Right forelimb (tissue), 1 donor: ENCODE measurements at regions not wholly inside any gene's neighbourhood (a gene's known extent, or its start where the extent isn't known, plus 50 kb on each side); places are given as distances from the start of the nearest gene placed in this dataset.

Experiments used
- DNase-seq: peaks from one replicate; pipeline ENCODE4 v3.0.0-alpha.2; 2018

DNA sequence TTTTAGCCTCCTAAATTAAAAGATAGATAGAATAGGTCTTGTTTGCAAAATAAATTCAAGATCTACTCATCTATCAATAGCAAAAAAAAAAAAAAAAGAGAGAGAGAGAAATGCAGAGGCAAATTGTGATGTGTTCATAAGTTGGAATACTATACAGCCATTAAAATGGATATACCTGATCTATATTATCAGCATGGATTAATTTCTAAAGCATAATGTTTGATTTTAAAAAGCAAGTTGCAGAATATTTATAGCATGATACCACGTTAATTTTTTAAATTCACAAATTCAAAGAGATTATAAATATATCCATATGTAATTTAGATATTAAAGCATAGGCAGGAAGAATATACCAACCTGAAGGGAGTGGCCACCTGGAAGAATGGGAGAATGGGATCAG, 114.9 kb upstream of the PTPRT start:
- no peak for DNase-seq

DNA sequence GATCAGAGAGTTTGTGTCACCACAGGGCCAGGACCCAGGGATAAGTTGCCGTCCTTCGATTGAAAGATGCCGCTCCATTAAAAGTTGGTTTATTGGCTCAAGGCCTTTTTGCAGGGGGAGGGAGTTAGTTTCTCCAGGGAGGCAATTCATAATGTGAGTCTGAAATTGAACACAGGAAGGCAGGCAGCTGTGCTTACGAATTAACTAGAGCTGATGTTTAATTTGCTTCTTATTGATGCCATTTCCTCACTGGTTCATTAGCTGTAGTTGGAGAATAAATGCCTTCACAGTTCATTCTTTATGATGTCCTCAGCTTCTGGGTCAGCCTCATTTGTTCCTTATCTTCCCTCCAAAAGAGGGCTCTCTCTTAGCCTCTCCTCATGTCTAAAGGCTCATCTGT, 113.2 kb upstream of the PTPRT start:
- no peak for DNase-seq

DNA sequence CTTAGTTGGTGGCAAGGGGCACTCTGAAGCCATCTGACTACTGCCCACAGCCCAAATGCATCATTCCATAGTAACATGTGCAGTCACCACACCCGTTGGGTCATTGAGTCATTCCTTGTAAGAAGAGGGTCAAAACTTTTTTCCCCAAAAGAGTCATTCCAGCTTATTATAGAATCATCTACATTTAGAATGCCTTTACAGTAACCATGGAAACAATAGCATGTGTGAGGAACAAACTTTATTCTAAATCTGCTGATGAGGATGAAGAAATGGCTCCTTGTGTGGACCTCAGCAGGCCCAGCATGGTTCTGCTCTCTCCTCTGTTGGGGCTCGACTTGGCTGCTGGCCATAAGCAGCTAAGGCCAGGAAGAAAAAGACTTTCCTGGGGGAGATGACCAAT, 111.2 kb upstream of the PTPRT start:
- no peak for DNase-seq

DNA sequence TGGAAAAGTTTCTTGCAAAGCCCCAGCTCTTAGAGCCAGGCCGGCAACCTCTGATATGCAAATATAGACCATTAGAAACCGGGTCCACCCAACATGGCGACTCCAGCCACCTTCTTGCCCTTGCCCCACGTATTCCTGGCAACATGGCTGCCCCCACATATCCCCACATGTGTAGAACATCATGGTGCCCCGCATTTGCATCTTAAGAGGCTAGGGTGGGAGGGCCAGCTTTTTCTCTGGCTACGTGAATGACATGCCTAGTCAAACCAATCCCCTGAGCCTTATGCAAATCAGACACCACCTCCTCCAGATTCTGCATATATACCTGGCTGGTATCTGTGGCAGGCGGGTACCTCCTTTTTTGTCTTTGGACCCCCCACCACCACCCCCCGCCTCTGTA, 106.1 kb upstream of the PTPRT start:
- DNase-seq: no peak

DNA sequence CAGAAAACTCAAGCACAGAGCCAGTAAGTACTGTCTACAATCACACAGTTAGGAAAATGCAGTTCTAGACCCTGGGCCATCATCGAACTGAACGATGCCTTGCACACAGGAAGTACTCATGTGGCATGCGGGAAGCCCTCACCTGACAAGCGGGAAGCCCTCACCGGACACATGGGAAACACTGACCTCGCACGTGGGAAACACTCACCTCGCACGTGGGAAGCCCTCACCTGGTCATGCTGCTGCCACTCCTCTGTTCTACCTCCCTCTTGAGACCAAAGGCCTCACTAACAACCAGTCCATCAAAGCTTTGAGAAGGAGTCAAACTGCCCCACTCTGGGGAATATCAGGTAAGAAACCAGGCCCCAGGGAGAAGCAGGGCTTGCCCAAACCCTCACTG, 105.6 kb upstream of the PTPRT start:
- DNase-seq: no peak

DNA sequence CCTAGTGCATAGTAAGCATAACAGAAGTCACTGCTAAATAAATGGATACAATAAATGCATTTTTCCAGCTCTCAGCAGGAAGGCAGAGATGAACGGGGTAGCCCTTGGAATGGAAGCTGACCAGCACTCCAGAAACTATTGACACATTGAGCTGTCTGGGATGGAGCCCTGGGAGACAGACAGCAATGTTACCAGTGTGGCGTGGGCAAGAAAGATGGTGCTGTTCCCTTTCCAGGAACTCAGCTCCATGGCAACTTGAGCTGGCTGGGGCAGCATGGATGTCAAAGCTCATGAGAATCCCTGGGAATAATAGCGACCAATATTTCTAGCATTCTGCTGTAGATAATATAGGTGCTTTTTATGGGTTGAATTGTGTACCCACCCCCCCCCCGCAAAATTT, 104.3 kb upstream of the PTPRT start:
- DNase-seq: no peak

DNA sequence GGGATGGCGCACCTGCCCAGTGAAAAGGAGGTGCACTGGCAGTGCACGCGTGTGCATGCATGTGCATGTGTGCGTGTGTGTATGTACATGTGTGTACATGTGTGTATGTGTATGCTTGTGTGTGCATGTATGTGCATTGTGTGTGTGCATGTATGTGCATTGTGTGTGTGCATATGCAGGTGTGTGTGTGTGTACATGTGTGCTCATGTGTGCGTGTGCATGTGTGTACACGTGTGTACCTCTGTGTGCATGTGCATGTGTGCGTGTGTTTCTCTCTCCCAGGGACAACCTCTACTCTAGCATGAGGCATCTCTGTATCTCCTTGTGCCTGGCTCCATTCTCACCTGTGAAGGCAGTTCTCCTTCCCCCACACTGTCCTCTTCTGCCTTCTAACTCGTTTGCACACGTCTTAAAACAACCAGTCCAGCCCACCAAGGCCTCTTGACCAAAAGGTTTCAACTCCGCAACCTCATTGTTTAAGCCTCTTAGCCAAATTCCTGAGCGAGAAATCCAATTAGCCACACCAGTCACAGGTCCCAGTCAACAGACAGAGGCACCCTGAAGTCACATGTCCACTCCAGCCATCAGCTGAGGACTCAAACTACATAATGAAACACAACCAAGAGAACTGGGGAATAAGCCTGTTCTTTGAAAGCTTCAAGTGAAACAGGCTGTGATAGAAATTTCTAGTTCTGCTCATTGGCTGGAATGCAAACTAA, 103.5 kb upstream of the PTPRT start:
- no peak for DNase-seq

DNA sequence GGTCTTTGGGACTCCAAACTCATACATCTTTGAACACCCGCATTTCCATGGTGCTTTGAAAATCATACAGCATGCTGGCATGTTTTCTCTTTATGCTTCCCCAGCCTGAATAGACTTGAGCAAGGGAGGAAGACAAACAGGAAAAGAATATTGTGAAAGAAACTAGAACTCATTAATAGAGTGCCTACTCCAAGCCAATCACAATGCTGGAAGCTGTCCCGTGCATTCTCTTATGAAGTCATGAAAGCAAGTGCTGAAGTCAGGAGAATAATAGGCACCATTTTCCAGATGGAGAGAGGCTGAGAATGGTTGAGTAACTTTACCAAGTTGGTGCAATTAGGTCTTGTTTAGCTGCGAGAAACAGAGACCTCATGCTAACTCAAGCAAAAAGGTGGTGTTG, 102.5 kb upstream of the PTPRT start:
- no peak for DNase-seq

DNA sequence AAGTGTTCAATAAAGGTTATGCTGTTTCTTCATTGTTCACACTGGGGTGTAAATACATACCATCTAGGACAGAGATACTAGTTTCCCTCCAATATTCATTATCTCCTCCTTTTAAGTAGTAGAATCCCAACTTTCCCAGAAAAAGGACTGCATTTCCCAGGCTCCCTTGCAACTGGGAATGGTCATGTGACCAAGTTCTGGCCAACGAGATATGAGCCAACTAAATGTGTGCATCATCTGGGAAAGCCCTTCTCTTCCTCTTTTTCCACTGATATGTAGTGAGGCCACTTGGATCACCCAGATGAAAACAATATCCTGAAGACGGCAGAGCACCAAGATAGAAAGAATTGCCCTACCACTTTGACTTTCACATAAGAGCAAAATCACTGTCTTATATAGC, 97.9 kb upstream of the PTPRT start:
- DNase-seq: no peak

DNA sequence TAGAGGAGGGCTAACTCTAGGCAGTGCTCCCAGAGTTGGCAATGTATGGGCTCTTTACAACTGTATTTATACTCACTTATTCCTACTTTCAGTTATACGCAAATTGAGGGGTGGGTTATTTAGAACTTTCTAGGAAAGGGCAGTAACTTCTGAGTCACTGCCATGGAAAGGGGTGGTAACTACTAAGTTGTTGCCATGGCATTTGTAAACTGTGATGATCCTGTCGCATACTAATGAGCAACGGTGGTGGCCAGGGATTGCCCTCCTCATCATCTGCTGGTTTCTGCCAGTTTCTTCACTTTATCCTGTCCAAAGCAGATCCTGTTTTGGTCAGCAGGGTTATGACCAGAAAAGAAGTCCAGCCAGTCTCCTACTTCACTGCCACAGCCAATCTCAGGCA, 95.5 kb upstream of the PTPRT start:
- DNase-seq: no peak

DNA sequence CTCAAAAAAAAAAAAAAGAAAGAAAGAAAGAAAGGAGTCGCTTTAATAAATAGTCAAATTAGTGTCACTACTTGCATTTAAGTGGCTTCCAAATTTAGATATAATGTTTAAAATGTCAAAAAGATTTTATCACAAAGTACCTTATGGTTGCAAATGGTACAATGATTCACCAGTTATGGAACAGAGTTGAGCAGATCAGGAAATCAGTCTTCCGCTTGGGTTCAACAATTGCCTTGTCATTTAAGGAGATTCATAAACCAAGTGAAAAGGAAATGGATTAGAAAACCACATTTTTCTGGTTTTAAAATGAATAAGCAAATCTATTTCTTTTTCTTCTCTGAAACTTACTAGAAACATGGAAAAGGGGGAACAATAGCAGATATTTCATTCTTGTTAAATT, 94.8 kb upstream of the PTPRT start:
- no peak for DNase-seq

DNA sequence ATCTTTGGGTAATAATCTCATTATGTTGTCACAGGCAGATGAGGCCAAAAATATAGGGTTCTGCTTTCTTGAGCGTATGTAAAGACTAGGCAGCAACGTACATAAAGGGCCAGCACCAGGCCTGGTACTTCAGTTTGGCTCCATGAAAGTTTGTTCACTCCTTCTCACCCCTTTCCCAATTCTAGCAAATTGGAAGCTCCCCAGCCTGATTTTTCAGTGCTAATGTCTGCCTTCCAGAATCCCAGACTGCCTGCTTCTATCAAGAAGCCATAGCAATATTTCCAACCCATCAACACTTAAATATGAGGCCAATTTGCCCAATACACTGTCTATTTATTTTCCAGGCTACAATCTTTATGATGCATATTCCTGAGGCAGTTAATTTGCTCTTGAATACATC, 93.4 kb upstream of the PTPRT start:
- DNase-seq: no peak

DNA sequence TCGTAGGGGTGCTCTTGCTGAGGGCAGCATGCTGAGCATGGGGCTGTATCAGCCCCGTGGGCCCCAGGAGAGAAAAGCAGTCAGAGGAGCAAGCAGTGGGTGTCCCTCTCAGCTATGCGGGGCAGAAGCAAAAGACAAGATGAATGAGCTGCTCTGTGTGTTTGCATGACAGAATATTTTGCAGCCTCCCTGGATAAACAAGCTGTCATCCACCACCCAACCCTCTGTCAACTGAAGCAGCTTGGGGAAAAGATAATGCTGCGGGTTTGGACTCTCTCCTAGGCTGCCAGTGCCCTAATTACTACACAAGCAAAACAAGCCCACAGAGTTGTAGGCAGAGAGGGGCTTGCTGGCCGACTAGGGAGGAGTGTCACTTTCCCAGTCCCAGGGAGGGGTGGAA, 82.3 kb upstream of the PTPRT start:
- no peak for DNase-seq

DNA sequence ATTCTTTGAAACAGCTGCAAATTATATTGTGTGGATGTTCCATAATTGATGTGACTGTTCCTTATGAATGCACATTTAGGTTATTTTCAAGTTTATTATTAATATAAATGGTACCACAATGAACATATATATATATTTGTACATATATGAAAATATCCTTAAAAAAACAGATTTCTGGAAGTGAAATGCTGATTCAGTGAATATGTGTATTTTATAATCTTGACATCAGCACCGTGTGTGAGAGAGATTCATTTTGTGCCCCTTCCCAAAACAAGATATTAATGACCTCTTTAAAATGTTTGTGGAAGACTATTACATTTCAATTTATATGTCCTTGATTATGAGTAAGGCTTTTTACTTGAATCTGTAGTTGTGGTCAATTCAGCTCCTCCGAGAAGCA, 75.7 kb upstream of the PTPRT start:
- DNase-seq: no peak

DNA sequence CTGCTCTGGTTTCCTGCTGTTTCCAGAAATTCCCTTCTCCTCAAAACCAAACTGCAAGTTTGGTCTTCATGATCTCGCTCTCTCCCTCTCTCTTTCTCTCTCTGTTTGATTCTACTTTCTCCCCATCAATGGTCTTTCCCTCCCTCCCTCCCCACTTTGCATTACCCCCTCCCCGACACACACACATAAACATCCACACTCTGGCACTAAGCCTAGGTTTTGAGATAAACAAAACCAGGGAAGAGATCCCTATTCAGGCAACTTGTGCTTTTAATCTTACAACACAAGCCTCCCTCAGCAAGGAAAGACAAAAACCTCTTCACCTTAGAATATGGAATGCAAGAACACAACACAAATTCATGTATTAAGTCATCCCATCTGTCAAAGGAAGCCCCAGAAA, 73.5 kb upstream of the PTPRT start:
- DNase-seq: no peak

DNA sequence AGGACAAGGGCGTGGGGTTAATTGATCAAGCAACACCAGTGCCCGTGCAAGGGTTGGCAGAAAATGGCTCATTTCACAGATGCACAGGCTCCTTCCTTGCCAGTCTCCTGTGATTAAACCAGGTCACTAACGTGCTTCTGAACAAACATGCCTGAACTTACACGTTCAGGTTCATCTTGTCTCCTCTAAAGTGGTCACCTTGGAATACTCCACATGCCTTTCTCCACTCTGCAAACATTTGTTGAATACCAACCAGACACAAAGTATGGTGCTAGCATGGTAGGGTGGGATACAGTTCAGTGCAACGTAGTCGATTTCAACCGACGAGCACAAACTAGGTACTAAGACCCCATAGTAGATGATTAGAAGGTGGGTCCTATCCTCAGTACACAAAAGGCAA, 72.6 kb upstream of the PTPRT start:
- no peak for DNase-seq

DNA sequence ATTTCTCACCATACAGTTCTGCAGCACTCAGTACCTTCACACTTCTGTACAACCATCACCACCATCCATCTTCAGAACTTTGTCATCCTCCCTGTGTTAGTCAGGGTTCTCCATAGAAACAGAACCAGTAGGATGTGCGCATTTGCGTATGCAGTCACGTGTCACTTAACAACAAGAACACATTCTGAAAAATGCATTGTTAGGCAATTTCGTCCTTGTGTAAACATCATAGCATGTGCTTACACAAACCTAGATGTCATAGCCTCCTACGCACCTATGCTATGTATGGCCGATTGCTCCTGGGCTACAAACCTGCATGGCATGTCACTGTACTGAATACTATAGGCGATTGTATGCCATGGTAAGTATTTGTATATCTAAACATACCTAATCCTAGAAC, 66.2 kb upstream of the PTPRT start:
- DNase-seq: no peak

DNA sequence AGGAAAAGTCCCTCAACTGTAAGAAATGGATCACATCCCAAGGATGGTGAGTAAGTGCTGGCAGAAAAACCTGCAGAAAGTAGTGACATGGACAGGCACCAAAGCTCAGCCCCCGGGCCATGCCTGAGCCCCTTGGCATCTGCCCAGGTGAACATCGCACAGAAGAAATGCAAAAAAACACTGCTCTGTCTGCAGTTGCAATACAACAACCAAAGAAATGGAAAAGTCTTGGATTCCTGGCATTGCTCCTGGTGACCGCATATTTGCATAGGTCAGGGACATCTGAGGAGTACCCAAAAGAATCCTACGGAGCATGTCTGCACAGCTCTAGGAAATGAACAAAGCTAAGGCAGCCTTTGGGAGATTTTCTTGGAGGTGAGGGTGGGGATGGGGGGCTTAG, 63.1 kb upstream of the PTPRT start:
- no peak for DNase-seq

DNA sequence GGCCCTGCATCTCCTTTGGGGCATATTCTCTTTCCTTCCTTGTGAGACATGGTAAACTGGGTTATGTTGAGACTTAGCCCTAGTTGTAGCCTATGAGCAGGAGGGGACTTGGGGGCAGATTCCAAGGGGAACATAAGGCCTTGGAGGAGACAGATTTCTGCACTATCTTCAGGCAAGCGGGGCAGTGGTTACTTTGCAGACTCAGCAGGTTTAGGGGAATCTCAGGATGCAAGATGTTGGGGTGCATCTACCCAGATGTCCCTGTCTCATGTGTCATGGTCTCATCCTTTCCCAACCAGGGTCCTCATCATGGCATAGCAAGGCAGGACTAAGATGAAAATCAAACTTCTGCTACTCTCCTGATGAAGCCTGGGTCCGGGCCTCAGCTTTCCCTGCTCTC, 58.6 kb upstream of the PTPRT start:
- DNase-seq: no peak

DNA sequence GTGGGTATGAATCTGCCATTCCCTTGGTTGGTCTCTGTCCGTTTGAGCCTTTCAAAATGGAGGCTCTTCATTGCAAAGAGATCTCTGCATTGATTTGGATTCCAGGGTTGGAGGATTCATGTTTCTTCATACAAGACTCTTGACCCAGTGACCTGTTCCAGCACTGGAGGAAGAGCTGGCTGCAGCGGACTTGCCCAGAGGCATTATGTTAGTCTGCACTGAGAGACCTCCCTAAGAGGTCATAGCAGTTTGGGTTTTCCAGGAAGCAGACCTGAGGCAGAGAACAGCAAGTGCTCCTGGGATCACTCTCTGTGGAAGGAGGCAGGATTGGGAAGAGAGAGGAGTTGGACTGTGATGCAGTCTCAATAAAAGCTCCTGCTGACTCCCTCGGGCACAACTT, 57.7 kb upstream of the PTPRT start:
- no peak for DNase-seq

DNA sequence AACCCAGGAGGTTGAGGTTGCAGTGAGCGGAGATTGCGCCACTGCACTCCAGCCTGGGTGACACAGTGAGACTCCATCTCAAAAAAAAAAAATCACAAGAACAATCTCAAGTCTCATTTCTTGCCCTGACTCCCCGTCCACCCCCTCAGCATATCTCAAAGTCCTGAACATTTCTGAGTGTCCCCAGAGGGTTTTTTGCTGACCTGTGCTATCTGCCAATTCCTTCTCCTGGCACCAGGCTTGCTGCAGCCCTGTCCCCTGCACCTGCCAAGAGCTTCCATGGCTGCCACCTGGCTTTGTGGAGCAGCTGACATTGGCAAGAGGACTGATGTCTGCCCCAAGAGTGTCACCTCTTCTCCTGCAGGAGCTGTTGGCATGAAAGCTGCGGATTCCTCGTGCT, 54.9 kb upstream of the PTPRT start:
- DNase-seq: no peak

DNA sequence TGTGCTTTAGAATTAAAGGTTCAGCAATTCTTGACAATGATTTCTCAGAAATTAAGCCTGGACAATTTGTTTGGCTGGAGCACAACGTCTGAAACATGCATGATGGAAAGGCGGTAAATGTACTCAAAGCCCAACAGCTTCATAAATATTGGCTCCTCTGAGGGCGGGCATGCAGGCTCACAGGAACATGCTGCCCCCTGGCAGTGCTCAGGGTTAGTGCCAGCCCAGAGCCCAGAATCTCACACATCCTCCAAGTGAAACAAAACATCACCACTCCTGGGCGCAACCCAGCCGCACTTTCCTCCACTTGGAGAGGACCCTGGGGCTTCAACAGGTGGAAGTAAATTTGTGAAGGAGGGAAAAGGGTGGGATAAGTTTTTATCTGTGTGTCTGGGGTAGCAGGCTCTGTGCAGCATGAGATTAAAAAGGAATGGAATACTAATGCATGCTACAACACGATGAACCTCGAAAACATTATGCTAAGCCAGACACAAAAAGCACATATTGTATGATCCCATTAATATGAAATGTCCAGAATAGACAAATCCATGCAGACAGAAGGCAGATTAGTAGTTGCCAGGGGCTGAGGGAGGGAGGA, 54.1 kb upstream of the PTPRT start:
- DNase-seq: no peak

DNA sequence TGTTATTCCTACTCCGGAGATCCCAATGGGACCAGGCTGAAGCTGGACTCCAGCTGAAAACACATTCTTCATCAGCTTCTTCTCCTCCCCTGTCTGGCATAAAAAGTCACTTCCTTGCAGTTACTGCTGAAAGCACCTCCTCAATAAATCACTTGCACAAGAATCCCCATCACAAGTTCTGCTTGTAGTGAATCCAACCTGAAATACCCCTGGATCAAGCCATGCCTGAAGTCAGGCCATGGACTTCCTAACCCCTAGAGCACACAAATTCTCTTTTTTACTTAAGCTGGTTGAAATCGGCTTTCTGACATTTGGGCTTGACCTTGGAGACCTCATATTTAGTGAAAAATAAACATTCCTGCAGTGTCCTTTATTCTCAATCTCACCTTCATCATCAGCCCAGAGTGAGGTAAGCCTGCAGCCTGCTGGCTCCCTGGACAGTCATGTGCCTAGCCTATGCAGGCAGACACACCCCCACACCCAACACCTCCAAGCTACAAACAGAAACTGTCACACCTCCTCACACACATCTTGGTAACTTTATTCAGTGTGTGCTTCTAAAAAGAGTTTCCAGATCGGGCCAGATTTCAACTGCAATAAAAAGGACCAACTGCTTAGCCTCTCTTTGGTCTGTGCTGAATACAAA, 51.5 kb upstream of the PTPRT start:
- no peak for DNase-seq
